ENCODE measurements at regions not wholly inside any gene's neighbourhood (a gene's known extent, or its start where the extent isn't known, plus 50 kb on each side); places are given as distances from the start of the nearest gene placed in this dataset.

GRCh38 chr18:24756385-24756784 lies 295.9 kb downstream of the HRH4 start:
- Histone ChIP-seq H3K27me3 (replicated peaks; ENCODE audit: insufficient read depth) (no peaks in the 10 kb centered on the region), H3K9me3 (no peaks in the 10 kb centered on the region), H3K36me3 (no peaks in the 10 kb centered on the region), H3K4me1 (ENCODE audit: control insufficient read depth in 1 of 2, low read depth in 2 of 2) (no peaks in the 10 kb centered on the region), H3K4me3 (no peak overlapping the region), H3K27ac (no peak overlapping the region)
- TF ChIP-seq CTCF (IDR thresholded peaks at IDR 0.05), result no peak
- DNase-seq (ENCODE audit: low spot score) (no peak), ATAC-seq (ENCODE audit: insufficient number of reproducible peaks, low FRiP score, low read depth) (no peak)

DNA sequence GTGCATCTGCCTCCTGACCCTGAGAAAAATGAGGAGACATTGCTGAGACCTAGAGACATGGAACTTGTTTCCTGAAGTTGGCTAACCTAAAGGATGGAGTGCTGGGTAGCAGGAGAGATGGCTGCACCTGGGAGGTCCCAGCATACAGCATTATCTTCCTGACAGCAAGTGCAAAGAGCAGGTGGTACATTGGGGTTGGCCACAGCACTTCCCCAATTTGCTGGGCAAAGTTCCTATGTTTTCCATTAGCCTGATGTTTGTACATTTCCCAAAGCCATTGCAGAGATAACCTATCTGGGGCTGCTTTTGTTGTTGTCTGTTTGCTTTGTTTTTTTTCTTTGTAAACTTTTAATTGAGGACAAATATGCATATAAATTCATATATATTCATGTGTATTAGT lies 296.7 kb downstream of the HRH4 start:
- TF ChIP-seq CTCF (IDR thresholded peaks at IDR 0.05), result no peak
- no peak overlapping the region for H3K4me3 ChIP-seq
- no peaks in the 10 kb centered on the region for H3K36me3 ChIP-seq
- no peaks in the 10 kb centered on the region for H3K27me3 ChIP-seq (replicated peaks; ENCODE audit: insufficient read depth)
- H3K27ac ChIP-seq, result no peak overlapping the region
- DNase-seq (ENCODE audit: low spot score), result no peak
- H3K9me3 ChIP-seq, result peaks cover 5% of the 10 kb centered on the region
- ATAC-seq (ENCODE audit: insufficient number of reproducible peaks, low FRiP score, low read depth), result no peak
- H3K4me1 ChIP-seq (ENCODE audit: control insufficient read depth in 1 of 2, low read depth in 2 of 2), result peaks cover 0 to 1% of the 10 kb centered on the region in 2 donors

GRCh38 chr18:24761765-24762164 lies 301.3 kb downstream of the HRH4 start:
- H3K27ac ChIP-seq, result no peak overlapping the region
- no peaks in the 10 kb centered on the region for H3K36me3 ChIP-seq
- H3K27me3 ChIP-seq (replicated peaks; ENCODE audit: insufficient read depth), result no peaks in the 10 kb centered on the region
- DNase-seq (ENCODE audit: low spot score) (no peak), ATAC-seq (ENCODE audit: insufficient number of reproducible peaks, low FRiP score, low read depth) (no peak)
- peaks cover 5% of the 10 kb centered on the region for H3K9me3 ChIP-seq
- TF ChIP-seq CTCF (IDR thresholded peaks at IDR 0.05), result no peak
- peaks cover 15 to 21% of the 10 kb centered on the region in 2 donors for H3K4me1 ChIP-seq (ENCODE audit: control insufficient read depth in 1 of 2, low read depth in 2 of 2)
- no peak overlapping the region for H3K4me3 ChIP-seq

DNA sequence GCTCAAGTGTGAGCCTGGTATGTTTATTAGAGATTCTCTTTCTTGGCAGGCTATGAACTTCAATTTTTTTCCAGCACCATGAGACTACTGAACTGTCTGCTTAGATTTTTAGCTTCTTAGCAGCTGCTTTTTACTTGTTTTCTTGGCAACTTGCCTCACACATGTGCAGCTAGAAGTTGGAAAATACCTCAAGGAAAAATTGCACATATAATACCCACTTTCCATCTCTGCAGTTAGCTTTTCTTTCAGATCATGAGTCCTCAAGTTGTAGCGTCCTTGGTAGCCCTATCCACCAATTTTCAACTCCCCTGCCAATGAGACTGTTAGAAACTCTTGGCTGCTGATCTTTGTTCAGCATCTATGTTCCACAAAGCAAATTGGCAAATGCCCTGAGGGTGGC lies 302.1 kb downstream of the HRH4 start:
- DNase-seq (ENCODE audit: low spot score) (no peak), ATAC-seq (ENCODE audit: insufficient number of reproducible peaks, low FRiP score, low read depth) (no peak)
- Histone ChIP-seq H3K9me3 (peaks cover 5% of the 10 kb centered on the region), H3K36me3 (no peaks in the 10 kb centered on the region), H3K4me1 (ENCODE audit: control insufficient read depth in 1 of 2, low read depth in 2 of 2) (peaks cover 15 to 21% of the 10 kb centered on the region in 2 donors), H3K27ac (no peak overlapping the region), H3K27me3 (replicated peaks; ENCODE audit: insufficient read depth) (no peaks in the 10 kb centered on the region), H3K4me3 (no peak overlapping the region)
- TF ChIP-seq CTCF (IDR thresholded peaks at IDR 0.05), result no peak

- ATAC-seq (ENCODE audit: insufficient number of reproducible peaks, low FRiP score, low read depth), result peak; percentile 39
- H3K9me3 ChIP-seq, result peaks cover 5% of the 10 kb centered on the region
- no peak for TF ChIP-seq CTCF (IDR thresholded peaks at IDR 0.05)
- H3K27me3 ChIP-seq (replicated peaks; ENCODE audit: insufficient read depth), result no peaks in the 10 kb centered on the region
- no peak overlapping the region for H3K4me3 ChIP-seq
- H3K4me1 ChIP-seq (ENCODE audit: control insufficient read depth in 1 of 2, low read depth in 2 of 2), result peaks cover 15 to 21% of the 10 kb centered on the region in 2 donors
- DNase-seq (ENCODE audit: low spot score), result no peak
- no peak overlapping the region for H3K27ac ChIP-seq
- H3K36me3 ChIP-seq, result no peaks in the 10 kb centered on the region
Observed at GRCh38 chr18:24763765-24764513, 303.5 kb downstream of the HRH4 start.

All from thoracic aorta (tissue), 2 donors.